ENCODE measurements at regions not wholly inside any gene's neighbourhood (a gene's known extent, or its start where the extent isn't known, plus 50 kb on each side); places are given as distances from the start of the nearest gene placed in this dataset.

GRCh38 chr16:17992416-17992815 is 344.1 kb downstream of the NPIPA8 start:
- no peak overlapping the region for H3K4me3 ChIP-seq
- no peaks in the 10 kb centered on the region for H3K4me1 ChIP-seq
- H3K27ac ChIP-seq: no peak overlapping the region
- peaks cover 33% of the 10 kb centered on the region for H3K27me3 ChIP-seq
- no peaks in the 10 kb centered on the region for H3K36me3 ChIP-seq
- no peak for TF ChIP-seq POLR2A (IDR thresholded peaks at IDR 0.05)
- TF ChIP-seq POLR2AphosphoS5 (IDR thresholded peaks at IDR 0.05): no peak
- no peak for TF ChIP-seq EP300 (IDR thresholded peaks at IDR 0.05)
- TF ChIP-seq CTCF (IDR thresholded peaks at IDR 0.05): no peak
- peaks cover 0 to 8% (median 0%) of the 10 kb centered on the region in 3 donors for H3K9me3 ChIP-seq
- ATAC-seq: no peak

GRCh38 chr16:17989255-17989654 is 347.3 kb downstream of the NPIPA8 start:
- Histone ChIP-seq H3K27ac (no peak overlapping the region), H3K4me1 (no peaks in the 10 kb centered on the region), H3K9me3 (no peaks in the 10 kb centered on the region), H3K4me3 (no peak overlapping the region), H3K27me3 (peaks cover 33% of the 10 kb centered on the region), H3K36me3 (no peaks in the 10 kb centered on the region)
- ATAC-seq: no peak
- no peak for TF ChIP-seq POLR2AphosphoS5 (IDR thresholded peaks at IDR 0.05)
- no peak for TF ChIP-seq EP300 (IDR thresholded peaks at IDR 0.05)
- no peak for TF ChIP-seq POLR2A (IDR thresholded peaks at IDR 0.05)
- no peak for TF ChIP-seq CTCF (IDR thresholded peaks at IDR 0.05)
- 20 to 76% methylated on average over 3 to 4 of the region's 4 CpGs for WGBS, 2 donors (ENCODE audit: low coverage in 1 of 2)

- Histone ChIP-seq H3K27me3 (peaks cover 33% of the 10 kb centered on the region), H3K4me3 (no peak overlapping the region), H3K36me3 (no peaks in the 10 kb centered on the region), H3K4me1 (no peaks in the 10 kb centered on the region), H3K27ac (no peak overlapping the region), H3K9me3 (no peaks in the 10 kb centered on the region)
- 22 to 72% methylated on average over 3 of the region's 3 CpGs for WGBS, 2 donors (ENCODE audit: low coverage in 1 of 2)
- TF ChIP-seq POLR2AphosphoS5 (IDR thresholded peaks at IDR 0.05) (no peak), EP300 (IDR thresholded peaks at IDR 0.05) (no peak), CTCF (IDR thresholded peaks at IDR 0.05) (no peak), POLR2A (IDR thresholded peaks at IDR 0.05) (no peak)
- no peak for ATAC-seq
Measured at GRCh38 chr16:17988839-17989238, 347.7 kb downstream of the NPIPA8 start.

GRCh38 chr16:17986991-17987390 is 349.5 kb downstream of the NPIPA8 start:
- 83 to 88% methylated on average over 4 to 5 of the region's 5 CpGs for WGBS, 2 donors (ENCODE audit: low coverage in 1 of 2)
- TF ChIP-seq CTCF (IDR thresholded peaks at IDR 0.05) (no peak), POLR2A (IDR thresholded peaks at IDR 0.05) (no peak), EP300 (IDR thresholded peaks at IDR 0.05) (no peak), POLR2AphosphoS5 (IDR thresholded peaks at IDR 0.05) (no peak)
- no peak for ATAC-seq

GRCh38 chr16:17984810-17985209 is 351.7 kb downstream of the NPIPA8 start:
- H3K27me3 ChIP-seq: peaks cover 5% of the 10 kb centered on the region
- TF ChIP-seq CTCF (IDR thresholded peaks at IDR 0.05): no peak
- TF ChIP-seq EP300 (IDR thresholded peaks at IDR 0.05): no peak
- TF ChIP-seq POLR2A (IDR thresholded peaks at IDR 0.05): no peak
- no peak for TF ChIP-seq POLR2AphosphoS5 (IDR thresholded peaks at IDR 0.05)
- no peak overlapping the region for H3K4me3 ChIP-seq
- no peaks in the 10 kb centered on the region for H3K4me1 ChIP-seq
- H3K27ac ChIP-seq: no peak overlapping the region
- ATAC-seq: no peak
- WGBS, 2 donors (ENCODE audit: low coverage in 1 of 2): 70 to 78% methylated on average over 8 of the region's 8 CpGs
- H3K36me3 ChIP-seq: no peaks in the 10 kb centered on the region
- H3K9me3 ChIP-seq: no peaks in the 10 kb centered on the region

More at GRCh38 chr16:17986991-17987390, 349.5 kb downstream of the NPIPA8 start:
- H3K4me1 ChIP-seq: no peaks in the 10 kb centered on the region
- H3K27ac ChIP-seq: no peak overlapping the region
- no peaks in the 10 kb centered on the region for H3K9me3 ChIP-seq
- no peaks in the 10 kb centered on the region for H3K36me3 ChIP-seq
- no peak overlapping the region for H3K4me3 ChIP-seq
- H3K27me3 ChIP-seq: peaks cover 21% of the 10 kb centered on the region

All from gastroesophageal sphincter (tissue), 4 donors.